Activated T-cell treated with anti-CD3 and anti-CD28 coated beads, Interleukin-2, amount 50 U/mL, for 1 hour (primary cell): ENCODE measurements at regions not wholly inside any gene's neighbourhood (a gene's known extent, or its start where the extent isn't known, plus 50 kb on each side); places are given as distances from the start of the nearest gene placed in this dataset.

Source experiments
- DNase-seq: peaks from one replicate; pipeline ENCODE4 v3.0.0-alpha.2; 2020

DNA sequence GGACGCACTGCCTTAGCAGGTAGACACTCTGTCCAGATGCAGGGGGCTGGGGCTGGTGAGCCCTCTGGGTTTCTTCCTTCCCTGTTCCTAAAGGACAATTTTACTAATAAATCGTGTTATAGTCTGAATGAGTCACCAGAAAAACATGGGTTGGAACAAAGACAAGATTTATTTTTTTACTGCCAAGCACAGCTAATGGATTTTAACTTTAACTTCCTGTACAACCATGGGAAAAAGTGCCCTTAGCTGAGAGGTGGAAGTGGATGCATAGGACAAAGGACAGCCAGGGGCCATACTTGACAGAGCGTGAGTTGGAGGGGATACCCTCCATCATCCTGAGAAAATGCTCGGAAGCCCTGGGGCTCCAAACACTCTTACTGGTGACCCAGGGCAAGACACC, 300.7 kb downstream of the MSX2 start:
- DNase-seq, result no peak

DNA sequence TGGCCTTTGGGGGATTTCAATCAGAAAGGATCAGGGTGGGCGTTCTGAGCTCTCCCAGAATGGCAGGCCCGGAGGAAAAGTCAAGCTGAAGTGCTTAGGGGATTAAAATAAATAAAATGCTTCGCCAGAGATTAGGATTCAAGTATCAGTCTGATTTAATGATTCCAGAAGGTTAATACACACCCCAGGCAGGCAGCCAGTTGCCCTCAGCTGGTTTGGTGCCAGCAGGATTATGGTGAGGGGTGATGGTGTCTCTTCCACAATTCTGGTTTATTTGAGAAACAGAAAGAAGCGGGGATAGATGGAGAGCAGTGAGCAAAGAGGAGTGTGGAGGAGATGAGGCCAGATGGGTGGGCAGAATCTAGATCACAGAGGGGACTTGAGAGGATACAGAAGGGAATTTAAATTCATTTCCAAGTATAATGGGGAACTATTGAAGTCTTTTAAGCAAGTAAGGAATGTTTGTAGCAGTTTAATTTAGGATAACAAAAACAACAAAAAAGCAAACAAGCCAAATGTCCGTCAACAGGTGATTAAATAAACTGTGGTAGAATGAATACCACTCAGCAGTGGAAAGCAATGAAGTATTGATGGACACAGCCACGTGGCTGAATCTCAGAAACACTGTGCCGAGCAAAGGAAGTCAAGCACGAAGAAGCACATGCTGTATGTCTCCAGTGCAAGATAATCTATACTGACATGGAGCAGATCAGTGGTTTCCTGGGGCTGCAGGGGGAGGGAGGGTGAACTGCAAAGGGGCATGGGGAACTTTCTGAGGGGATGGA, 297.7 kb downstream of the MSX2 start:
- no peak for DNase-seq

DNA sequence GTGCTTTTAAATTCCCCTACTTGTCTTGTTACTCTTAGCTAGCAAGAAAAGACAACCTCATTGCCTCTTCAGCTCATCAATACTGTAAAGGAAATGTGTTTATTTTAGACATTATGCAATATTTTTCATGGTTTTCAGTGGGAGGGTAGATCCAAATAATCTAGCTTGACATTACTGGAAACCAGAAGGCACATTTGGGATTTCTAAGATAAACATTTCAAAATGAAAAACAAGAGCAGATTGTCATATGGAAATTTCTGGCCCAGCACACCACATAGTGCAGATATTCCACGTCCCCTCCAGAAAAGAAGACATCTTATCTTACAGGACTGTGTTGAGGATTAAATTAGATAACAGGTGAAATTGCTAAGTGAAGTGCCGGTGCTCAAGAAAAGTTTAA, 296.9 kb downstream of the MSX2 start:
- no peak for DNase-seq

DNA sequence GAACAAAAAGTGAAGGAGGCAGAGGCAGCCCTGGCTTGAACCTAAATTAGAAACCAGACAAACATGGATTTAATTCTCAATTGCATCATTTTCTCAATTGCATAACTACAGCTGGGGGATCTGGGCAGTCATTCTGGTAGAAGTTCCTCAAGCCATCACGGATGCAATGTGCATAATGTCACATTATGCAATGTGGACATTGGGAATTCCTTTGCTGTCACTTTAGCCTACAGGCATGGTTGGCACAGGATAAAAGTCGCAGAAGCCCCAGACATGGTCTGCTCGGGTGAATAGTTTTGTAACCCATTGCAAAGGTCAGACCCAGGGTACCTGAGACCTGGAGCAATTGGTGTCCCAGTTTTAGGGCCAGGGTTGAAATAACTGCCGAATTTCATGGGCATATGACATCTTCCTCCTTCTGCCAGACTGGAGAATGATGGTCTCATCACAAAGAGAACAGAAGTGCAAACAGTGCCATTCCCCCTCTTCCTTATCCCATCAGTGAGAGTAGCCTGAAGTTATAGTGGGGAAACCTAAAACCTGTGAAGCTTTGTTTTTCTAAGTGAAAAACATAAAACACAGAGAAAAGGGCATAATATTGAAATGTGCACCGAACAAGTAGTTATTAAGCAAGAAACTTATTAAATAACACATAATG, 290.8 kb downstream of the MSX2 start:
- no peak for DNase-seq

DNA sequence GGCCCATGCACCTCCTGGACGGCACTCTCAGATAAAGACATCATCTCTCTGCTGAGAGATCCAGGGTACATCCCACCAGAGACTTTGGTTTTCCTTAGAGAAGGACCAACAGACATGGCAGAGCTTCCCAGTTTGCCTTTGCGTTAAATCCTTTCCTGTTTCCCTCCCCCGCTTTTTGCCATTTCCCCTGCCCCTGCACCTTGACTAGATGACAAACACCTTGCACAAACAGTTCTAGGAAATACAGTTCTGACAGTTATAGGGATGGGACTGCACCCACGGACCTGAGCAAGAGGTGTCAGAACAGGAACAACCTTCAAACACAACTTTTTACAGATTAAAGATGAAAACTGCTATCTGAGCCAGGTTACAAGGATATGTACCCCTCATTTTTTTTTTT, 288.9 kb downstream of the MSX2 start:
- DNase-seq, result no peak

DNA sequence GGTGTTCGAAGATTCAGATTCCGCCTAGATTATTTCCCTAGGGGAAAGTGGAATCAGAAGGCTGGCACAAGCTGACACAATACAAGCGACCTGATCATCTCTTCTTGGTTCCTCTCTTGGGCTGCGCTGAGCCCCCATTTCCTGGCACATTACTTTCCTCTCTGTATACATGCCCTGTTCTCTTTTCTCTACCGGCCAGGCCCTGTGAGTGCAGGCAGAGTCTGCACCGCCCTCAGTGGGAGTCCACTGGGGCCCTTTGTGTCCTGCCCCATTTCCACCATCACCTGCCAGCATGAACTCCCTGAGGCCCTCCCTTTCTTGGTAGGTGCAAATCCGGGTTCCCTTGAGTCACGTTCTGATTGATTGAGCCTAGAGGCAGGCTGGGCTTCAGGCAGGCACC, 287.9 kb downstream of the MSX2 start:
- DNase-seq, result no peak

DNA sequence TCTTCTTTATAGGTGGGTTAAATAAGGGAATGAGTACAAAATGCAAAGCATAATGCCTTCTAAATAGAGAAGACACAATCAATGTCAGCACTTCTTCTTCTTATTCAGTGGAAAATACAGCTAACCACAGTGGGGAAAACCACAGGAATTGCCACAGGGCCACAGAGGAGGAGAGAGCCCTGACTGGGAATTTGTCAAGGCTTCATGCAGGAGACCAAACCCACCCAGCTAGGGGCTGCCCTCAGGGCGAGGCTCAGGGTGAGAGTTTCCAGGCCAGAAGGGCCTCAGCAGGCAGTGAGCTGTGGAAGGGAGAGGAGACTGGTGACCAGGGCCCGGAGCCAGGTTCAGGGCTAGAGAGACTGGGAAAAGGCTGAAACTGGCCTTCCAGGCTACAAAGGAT, 279.1 kb downstream of the MSX2 start:
- no peak for DNase-seq

DNA sequence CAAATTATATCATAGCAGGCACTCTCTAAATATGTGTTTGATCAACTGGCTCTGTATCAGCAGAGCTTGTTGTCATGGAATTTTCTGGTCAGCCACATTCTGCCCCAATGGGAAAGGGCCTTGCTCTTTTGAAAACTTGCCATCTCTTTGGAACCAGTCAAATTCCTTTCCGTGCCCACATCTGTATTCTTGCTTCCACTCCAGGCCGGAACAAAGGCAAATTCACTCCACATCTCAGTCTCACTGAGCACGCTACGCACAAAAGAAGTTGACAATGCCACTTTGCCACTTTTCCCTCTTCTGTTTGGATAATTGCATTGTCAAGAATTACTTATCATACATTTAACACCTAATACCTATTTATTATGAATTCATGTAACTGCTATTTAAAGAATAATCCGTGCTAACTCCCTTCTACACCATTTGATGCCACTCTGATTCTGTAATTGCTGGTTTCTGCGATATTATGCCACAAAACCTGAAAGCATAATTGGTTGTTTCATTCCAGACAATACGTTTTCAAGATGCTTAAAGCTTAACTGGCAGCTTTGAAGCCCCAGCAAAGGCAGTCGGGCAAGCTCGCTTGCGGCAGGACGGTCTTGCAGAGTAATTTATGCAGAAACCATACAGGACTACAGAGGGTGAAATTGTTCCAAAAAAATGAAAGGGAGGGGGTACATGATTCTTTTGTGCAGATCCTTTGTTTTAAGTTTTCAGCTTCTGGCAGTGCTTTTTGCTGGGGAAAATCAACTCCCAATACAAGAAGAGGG, 277.7 kb downstream of the MSX2 start:
- DNase-seq, result no peak

DNA sequence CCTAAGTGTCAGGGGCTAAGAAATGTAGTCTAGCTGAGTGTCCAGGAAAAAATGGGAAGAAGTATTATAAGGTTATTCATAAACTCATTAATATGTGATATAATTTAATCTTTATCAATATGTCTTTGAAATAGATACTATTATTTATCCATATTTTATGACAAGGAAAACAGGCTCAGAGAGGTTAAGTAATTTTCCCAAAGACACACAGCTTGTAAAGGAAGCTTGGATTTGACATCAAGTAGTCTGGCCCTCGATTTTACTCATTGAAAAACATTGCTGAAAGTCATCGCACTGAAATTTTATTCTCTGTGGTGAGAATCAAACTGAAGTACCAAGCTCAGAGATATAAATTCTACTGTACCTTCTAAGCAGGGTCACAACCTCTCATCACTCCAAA, 276.9 kb downstream of the MSX2 start:
- DNase-seq, result no peak

DNA sequence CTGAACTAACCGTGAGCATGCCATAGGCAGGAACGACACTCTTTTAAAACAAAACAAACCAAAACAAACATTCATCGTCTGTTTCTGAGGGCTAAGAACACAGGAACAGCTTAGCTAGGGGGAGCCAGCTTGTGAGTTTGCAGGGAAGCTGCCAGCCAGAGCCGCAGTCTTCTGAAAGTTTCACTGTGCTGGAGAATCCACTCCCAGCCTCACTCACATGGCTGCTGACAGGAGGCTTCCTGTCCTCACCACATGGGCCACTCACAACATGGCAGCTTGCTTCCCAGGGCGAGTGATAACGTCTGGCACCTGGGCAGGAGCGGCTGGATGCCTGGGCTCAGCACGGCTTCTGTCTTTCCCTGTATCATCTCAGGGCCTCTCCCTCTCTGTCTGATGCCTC, 275.2 kb downstream of the MSX2 start:
- DNase-seq, result no peak

DNA sequence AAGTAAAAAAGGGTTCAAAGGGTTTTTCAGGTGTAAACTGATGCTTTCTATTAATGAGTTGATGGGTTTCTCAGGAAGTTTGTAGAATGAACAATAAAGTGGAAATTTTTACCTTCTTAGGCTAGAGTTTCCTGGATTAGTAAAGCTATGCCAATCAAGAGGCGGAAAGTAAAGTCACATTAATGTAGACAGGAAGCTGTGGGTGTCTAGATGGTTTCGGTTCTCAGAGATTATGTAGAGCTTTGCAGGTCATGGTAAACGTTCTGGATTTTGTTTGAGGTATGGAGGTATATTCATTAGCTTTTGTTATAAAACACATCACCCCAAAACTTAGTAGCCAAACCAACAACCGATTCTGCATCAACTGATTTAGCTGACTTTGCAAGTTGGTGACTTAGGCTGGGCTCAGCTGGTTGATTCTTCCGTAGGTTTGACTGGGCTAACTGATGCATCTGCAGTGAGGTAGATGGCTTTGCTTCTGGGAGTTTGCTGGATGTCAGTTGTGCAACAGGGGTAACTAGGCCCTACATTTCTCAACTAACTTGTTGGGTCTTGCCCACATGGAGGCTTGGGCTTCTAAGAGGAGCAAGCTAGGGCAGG, 273.8 kb downstream of the MSX2 start:
- no peak for DNase-seq

DNA sequence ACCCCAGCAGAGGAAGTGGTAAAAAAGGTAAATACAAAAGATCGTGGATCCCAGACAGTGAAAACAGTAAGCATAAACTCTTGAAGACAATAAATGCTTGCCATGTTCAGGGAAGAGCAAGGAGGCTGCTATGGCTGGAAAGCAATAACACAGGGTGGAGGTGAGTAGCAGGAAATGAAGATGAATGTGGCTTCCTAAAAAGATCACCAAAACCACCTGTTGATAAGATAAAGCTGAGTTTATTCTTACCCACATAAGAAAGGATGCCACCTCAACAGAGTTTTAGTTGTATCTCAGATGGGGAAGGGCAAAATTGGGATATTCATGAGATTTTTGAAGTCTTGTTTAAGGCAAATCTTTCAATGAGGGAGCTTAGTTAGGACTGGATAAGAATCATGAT, 273.3 kb downstream of the MSX2 start:
- no peak for DNase-seq

DNA sequence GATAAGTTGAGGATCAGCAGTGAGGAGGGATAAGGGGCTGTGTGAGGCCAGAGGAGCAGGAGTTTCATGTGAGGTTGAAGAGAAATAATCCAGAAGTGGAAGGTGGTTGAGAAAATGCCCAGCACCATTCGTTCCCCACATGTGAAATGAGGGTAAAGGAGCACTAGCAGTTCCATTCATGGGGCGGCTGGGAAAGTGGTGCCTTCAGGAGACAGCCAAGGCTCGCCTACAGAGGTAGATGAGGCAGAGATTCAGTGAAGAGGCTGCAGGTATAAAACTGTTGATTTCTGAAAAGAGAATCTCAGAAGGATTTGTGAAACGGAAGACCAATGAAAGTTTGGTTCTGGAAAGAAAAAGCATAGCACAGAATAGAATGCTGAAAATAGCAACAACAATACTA, 272.6 kb downstream of the MSX2 start:
- no peak for DNase-seq

DNA sequence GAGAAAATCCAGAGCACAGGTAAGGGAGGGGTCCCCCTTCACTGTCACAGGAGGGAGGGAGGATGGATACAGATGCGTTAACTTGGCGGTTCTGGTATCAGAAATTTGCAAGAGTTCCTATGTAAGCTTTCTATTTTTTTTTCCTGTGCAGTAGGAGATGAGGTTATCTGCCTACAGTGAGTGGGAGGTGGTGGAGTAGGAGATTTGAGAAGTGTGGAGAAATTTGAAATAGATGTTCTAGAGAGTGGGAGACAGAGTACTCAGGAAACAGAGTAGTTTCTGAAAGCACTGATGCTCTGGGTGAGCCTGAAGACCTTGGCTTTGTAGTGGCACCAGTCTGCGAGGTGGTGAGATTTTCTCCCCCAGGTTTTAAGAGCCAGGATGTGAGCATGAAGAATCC, 271.4 kb downstream of the MSX2 start:
- no peak for DNase-seq

DNA sequence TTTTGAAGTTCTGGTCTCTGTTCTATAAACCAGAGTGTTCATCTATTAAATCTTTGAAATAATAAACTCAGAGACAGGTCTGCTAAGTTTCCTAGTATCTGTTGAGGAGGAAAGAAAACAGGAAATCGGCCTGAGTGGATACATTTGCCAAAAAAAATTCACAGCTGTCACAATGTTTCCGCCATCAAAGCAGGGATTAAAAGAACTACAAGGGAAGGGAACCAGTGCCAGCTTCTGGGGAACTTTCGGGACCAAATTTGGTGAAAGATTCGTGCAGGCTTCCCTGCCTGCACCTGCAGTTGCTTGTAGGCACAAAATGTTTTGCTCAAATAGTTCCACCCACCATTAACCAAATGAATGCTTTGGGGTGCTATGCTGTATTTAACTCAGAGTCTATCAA, 267.5 kb downstream of the MSX2 start:
- DNase-seq, result no peak

DNA sequence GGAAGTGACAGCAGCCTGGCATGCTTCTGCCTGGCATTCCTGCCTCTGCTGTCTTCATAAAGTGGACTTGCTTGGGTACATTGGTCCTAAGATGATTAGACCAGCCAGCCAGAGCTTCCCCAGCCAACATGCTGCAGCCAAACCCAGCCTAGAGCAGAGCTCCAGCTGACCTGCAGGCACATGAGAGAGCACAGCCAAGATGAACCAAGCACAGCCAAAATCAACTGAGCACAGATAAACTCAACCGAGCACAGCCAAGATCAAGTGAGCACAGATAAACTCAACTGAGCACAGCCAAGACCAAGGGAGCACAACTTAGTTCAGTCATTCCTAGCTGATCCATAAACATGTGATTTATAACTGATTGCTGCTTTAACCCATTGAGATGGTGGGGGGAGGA, 266.5 kb downstream of the MSX2 start:
- no peak for DNase-seq

DNA sequence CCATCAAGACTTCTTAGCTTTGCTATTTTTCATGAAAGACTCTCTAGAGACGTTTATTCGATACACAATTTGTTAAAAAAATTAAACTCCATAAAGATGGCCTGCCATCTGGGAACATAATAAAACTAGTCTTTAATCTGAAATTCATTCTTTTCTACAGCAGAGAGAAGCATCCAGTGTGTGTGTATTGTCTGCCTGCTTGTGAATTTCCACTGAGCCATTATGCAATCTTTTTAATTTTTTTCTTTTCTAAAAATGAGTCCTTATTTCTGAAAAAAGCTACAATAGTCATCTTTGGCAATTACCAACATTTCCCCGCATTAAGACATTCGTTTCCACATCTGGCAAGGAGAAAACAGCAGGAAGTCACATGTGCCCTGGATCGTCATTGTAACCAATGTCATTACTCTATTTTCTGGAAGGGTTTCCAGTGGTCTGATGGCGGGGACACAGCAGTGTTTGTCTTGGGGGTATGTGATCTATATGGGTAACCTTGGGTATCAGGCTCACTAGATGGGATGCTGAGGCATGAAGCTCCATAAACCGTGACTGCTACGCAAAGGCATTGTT, 263.1 kb downstream of the MSX2 start:
- no peak for DNase-seq

DNA sequence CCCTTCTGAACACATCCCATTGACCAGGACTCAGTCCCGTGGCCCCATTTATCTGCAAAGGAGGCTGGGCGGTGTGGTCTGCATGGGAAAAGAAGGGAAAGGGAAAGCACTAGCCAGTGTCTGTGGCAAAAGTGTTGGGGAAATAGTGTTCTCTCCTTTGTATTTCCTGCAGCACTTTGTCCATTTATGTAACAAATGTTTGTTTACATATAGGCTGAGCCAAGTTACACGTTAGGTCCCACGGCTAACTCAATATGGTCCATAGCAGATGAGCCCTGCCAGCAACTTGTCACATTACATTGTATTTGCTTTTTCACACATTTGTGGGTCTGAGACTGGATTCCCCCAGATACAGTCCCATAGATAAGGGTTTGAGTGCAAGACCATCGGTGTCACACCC, 260.5 kb downstream of the MSX2 start:
- DNase-seq, result no peak

DNA sequence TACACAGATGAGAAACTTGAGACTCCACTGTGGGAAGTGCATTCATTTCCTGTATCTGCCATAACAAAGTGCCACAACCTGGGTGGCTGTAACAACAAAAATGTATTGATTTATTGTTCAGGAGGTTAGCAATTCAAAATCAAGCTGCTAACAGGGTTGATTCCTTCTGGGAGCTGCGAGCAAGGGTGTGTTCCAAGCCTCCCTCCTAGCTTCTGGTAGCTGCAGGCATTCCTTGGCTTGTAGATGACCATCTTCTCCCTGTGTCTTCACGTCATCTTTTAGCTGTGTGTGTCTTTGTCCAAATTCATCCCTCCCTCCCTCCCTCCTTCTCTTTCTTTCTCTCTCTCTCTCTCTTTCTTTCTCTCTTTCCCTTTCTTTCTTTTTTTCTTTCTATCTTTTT, 258.1 kb downstream of the MSX2 start:
- DNase-seq, result no peak

DNA sequence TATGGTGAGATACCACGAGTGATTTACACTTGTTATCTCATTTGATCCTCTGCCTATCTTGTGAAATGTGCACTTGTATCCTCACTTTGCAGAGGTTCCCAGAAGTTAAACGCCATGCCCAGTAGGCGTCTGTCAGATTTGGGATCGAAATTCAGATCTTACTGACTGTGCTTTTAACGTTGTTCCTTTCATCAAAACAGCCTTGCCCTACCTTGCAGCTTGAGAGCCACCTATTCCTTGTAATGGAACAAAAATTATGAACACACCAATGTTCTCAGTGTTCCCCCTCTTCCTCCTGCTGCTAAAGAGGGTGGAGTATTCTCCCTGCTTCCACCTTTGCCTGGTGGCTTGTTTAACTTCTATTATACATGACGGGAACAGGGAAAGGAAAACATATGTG, 257.0 kb downstream of the MSX2 start:
- DNase-seq, result no peak

DNA sequence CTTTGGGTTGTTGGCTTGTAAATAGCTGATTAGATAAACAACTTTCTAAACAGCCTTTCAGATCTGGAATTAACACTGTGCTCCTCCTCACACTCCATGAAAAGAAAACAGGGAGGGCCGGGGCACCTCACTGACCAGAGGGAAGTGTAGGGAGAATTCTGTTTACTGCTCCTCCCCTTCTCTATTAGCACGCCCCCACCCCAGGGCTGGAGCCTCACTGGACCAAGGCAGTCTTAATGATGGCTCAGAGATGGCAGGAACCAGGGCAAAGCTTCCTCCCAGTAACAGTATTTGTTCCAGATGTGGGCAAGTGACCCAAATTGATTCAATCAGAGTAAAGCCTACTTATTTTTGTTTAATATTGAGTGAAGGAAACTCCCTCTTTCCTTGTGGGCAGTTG, 256.6 kb downstream of the MSX2 start:
- no peak for DNase-seq

DNA sequence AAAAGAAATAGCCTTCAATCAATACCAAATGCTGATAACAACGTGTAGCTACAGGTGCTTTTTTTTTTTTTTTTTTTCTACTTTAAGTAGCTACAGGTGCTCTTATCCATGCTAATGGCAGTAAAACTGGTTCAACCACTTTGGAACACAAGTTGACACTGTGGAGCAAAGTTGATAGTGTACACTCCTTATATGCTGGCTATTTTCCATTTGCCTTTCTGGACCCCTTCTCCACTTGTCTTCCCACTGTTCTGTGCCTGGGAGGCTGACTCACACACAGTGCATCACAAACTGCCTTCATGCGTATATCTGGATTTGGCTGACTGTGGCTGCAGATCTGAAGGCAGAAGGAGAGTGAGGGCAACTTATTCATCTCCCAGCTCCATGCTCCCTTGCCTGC, 247.9 kb downstream of the MSX2 start:
- DNase-seq, result no peak

DNA sequence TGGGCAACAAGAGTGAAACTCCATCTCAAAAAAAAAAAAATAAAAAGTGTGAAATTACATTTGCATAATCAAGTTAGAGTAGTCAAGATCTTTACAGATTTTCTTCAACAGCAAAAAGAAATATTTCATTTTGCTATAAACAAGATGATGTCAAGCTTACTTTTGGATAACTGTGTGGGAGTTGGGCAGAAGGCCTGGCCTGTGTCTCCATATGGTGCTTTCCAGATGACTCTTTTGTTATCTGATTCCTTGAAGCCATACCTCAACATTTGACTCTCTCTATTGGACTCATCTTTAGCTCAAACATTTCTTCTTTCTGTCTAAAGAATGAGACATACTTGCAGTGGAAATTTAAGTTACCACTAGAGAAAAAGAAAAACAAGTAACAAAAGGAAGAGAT, 246.8 kb downstream of the MSX2 start:
- no peak for DNase-seq
